SU-DHL-6 (cell line): ENCODE measurements at regions not wholly inside any gene's neighbourhood (a gene's known extent, or its start where the extent isn't known, plus 50 kb on each side); places are given as distances from the start of the nearest gene placed in this dataset.
"Not testable (repeated sequence)": the region's sequence is repeated elsewhere in the genome, so short reads cannot be mapped to it uniquely, and the experiment has no call there.

ENCODE experiments used
- CTCF ChIP-seq: fragments of 200-600 bp; sonication (generic); IDR thresholded peaks from one replicate; pipeline ENCODE4 v1.5.1; 2017; ENCODE audit warnings: antibody characterized with exemption, mild to moderate bottlenecking, low read length, moderate library complexity; ENCODE audit not compliant: insufficient read depth, poor library complexity, severe bottlenecking
- EZH2phosphoT487 ChIP-seq: fragments of 200-600 bp; sonication (generic), shearing (Covaris generic); conservative IDR thresholded peaks from 2 replicates; pipeline ENCODE4 v1.6.1; 2018; ENCODE audit warnings: mild to moderate bottlenecking, antibody characterized with exemption, low read length, moderate library complexity, mixed read lengths

DNA sequence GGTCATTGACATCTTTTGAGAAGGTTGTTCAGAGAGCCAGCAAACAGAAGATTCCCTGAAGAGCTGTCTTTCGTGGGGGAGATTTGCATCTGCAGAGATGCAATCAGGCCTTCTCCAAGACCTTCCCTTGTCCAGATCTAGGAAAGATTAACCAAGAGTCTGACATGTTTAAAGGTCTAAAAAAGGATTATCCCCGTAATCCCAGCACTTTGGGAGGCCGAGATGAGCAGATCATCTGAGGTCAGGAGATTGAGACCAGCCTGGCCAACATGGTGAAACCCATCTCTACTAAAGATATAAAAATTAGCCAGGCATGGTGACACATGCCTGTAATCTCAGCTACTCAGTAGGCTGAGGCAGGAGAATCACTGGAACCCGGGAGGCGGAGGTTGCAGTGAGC lies 169.6 kb upstream of the IRF2BP2 start:
- not testable (repeated sequence) for TF ChIP-seq CTCF, EZH2phosphoT487
